Activated CD4-positive, alpha-beta T cell treated with anti-CD3 and anti-CD28 coated beads, Interleukin-2, amount 10 ng/mL, durations not matched to agents 7 days and 5 days (primary cell): ENCODE measurements at regions not wholly inside any gene's neighbourhood (a gene's known extent, or its start where the extent isn't known, plus 50 kb on each side); places are given as distances from the start of the nearest gene placed in this dataset.
"Not testable (repeated sequence)": the region's sequence is repeated elsewhere in the genome, so short reads cannot be mapped to it uniquely, and the experiment has no call there.

ENCODE experiments used
- CTCF ChIA-PET: fragments of 350-600 bp; sonication (Branson Sonifier 250); formaldehyde crosslinking; loops from one replicate; lab custom pipeline; 2021; ENCODE audit warnings: antibody characterized with exemption; lab: Charles Lee
- POLR2A ChIA-PET: fragments of 350-600 bp; sonication (Branson Sonifier 250); formaldehyde crosslinking; loops from one replicate; lab custom pipeline; 2021; ENCODE audit warnings: antibody characterized with exemption; lab: Charles Lee
- DNase-seq: peaks from one replicate; pipeline ENCODE4 v3.0.0-alpha.2; 2020
- H3K27ac Mint-ChIP-seq: one replicate; pipeline ENCODE4 v1.8.0; 2021; ENCODE audit warnings: mild to moderate bottlenecking, moderate library complexity, mixed read lengths
- H3K27me3 Mint-ChIP-seq: one replicate; pipeline ENCODE4 v1.8.0; 2021; ENCODE audit warnings: mixed read lengths
- H3K36me3 Mint-ChIP-seq: one replicate; pipeline ENCODE4 v1.8.0; 2021; ENCODE audit warnings: low read depth, mixed read lengths
- H3K4me1 Mint-ChIP-seq: one replicate; pipeline ENCODE4 v1.8.0; 2021; ENCODE audit warnings: mixed read lengths
- H3K4me3 Mint-ChIP-seq: one replicate; pipeline ENCODE4 v1.8.0; 2021; ENCODE audit warnings: mild to moderate bottlenecking, moderate library complexity, mixed read lengths
- H3K9me3 Mint-ChIP-seq: one replicate; pipeline ENCODE4 v1.8.0; 2021; ENCODE audit warnings: mixed read lengths

DNA sequence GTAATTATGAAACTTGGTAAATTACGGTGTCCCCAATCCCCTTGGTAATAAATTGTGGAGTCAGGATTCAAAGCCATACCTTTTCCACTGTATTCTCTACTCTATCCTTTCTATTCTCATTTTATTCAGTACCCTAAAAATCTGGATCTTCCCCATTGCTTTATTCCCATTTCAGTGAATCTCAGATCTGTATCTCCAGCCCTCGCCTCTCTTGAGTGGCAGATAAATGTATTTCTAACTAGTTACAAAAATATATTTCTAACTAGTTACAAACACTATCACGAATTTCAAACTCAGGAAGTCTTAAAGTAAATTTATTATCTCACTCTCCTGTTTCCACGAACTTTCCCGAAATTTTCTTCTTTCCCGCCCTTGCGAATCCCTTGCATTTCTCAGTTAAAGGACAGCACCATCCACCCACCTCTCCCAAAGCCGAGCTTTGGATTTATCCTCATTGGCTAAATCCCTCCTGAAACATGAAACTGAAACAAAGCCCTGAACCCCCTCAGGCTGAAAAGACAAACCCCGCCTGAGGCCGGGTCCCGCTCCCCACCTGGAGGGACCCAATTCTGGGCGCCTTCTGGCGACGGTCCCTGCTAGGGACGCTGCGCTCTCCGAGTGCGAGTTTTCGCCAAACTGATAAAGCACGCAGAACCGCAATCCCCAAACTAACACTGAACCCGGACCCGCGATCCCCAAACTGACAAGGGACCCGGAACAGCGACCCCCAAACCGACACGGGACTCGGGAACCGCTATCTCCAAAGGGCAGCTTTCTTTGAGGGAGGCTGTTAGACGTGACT is 164.3 kb upstream of the PABPC3 start:
- no peak for DNase-seq
- peaks cover 45% of the 10 kb centered on the region for H3K27me3 Mint-ChIP-seq
- no peak overlapping the region for H3K27ac Mint-ChIP-seq
- no peak overlapping the region for H3K4me3 Mint-ChIP-seq
- H3K36me3 Mint-ChIP-seq, result peaks cover 3% of the 10 kb centered on the region
- POLR2A ChIA-PET, result interaction anchor here (0.6 kb wide), 1 partner anchor 202 kb away, joined by 3 read pairs; no protein-coding TSS in a partner anchor
- no peaks in the 10 kb centered on the region for H3K4me1 Mint-ChIP-seq
- H3K9me3 Mint-ChIP-seq, result no peaks in the 10 kb centered on the region
- CTCF ChIA-PET, result no interaction called here

DNA sequence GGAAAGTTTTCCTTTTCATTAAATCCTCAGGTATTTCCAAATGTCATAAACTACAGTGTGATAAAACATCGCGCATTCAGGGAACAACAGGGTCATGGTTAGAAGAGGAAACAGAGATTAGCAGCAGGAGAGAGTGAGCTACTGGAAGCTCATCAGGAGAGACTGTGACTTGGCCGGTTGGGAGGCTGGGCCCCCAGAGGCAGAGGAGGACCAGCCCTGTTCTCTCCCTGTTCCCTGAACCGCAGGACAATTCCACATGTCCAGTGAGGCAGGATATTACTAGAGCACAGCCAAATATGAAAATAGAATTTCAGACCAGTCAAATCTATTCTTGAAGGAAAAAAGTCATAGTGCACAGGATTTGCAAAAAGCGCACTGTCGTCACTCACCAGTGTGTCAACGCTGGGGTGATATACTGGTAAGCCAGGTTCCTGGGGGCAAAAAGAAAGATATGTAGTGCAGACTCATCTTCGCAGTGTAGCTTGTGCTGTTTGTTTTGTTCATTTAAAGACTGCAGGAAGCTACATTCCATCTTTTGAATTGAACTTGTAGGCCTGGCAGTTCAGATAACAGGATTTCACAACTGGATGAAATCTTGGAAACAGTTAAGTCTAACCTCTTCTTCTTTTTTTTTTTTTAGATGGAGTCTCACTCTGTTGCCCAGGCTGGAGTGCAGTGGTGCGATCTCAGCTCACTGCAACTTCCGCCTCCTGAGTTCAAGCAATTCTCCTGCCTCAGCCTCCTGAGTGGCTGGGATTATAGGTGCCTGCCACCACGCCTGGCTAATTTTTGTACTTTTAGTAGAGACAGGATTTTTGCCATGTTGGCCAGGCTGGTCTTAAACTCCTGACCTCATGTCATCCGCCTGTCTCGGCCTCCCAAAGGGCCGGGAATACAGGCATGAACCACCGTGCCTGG is 162.6 kb upstream of the PABPC3 start:
- CTCF ChIA-PET, H3K36me3 Mint-ChIP-seq, H3K27ac Mint-ChIP-seq, H3K4me1 Mint-ChIP-seq, H3K9me3 Mint-ChIP-seq, DNase-seq, POLR2A ChIA-PET, H3K4me3 Mint-ChIP-seq: not testable (repeated sequence)
- H3K27me3 Mint-ChIP-seq, result peaks cover 43% of the 10 kb centered on the region

GRCh38 chr13:24934024-24934385 is 161.9 kb upstream of the PABPC3 start:
- H3K4me1 Mint-ChIP-seq, H3K36me3 Mint-ChIP-seq, H3K4me3 Mint-ChIP-seq, DNase-seq, CTCF ChIA-PET, POLR2A ChIA-PET, H3K27ac Mint-ChIP-seq, H3K9me3 Mint-ChIP-seq: not testable (repeated sequence)
- peaks cover 41% of the 10 kb centered on the region for H3K27me3 Mint-ChIP-seq

DNA sequence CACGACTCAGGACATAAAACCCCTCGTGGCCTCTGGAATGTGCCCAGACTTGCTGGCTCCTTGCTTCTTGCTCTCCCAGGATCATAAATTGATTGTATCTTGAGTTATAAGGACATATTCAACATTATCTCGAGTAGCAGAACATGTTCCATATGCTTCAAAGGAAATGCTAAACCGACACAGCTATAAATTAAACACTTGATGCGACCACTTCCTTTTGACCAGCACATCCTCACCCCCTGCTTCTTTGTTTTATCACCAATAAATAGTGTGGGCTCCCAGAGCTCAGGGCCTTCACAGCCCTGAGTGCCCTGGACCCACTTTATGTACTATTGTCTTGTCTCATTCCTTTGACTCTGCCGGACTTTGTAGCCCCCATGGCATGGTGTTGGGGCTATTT is 157.0 kb upstream of the PABPC3 start:
- POLR2A ChIA-PET, result no interaction called here
- no peaks in the 10 kb centered on the region for H3K36me3 Mint-ChIP-seq
- no peaks in the 10 kb centered on the region for H3K4me1 Mint-ChIP-seq
- H3K27me3 Mint-ChIP-seq, result peaks cover 5% of the 10 kb centered on the region
- H3K4me3 Mint-ChIP-seq, result no peak overlapping the region
- CTCF ChIA-PET, result no interaction called here
- no peak overlapping the region for H3K27ac Mint-ChIP-seq
- DNase-seq, result no peak
- no peaks in the 10 kb centered on the region for H3K9me3 Mint-ChIP-seq

GRCh38 chr13:24941023-24941713 is 154.8 kb upstream of the PABPC3 start:
- H3K9me3 Mint-ChIP-seq, DNase-seq, H3K4me3 Mint-ChIP-seq, H3K27me3 Mint-ChIP-seq, H3K4me1 Mint-ChIP-seq, H3K27ac Mint-ChIP-seq, POLR2A ChIA-PET, H3K36me3 Mint-ChIP-seq: not testable (repeated sequence)
- CTCF ChIA-PET, result interaction anchor here (0.6 kb wide), 1 partner anchor 95 kb away, joined by 7 read pairs; no protein-coding TSS in a partner anchor

DNA sequence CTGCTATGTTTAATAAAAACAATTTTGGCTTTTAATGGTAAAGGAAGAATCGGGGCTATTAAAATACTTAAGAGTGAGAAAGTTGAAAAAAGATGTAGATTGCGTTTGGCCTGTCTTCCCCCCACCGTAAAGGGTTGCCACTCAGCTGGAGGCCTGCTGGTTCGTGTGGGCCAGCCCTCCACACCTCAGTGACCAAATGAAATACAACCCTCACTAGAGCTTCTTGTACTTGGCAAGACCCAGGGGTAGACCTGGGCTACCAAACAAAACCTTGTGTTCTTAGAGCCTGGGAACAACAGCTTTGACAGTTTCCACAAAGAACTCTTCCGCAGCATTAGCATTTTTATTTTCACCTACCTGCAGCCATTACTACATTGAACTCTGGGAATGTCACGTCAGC is 152.8 kb upstream of the PABPC3 start:
- CTCF ChIA-PET, result no interaction called here
- Mint-ChIP-seq H3K36me3 (no peaks in the 10 kb centered on the region), H3K4me3 (no peak overlapping the region), H3K9me3 (no peaks in the 10 kb centered on the region), H3K27ac (no peak overlapping the region), H3K27me3 (peaks cover 12% of the 10 kb centered on the region), H3K4me1 (no peaks in the 10 kb centered on the region)
- no peak for DNase-seq
- POLR2A ChIA-PET, result no interaction called here

DNA sequence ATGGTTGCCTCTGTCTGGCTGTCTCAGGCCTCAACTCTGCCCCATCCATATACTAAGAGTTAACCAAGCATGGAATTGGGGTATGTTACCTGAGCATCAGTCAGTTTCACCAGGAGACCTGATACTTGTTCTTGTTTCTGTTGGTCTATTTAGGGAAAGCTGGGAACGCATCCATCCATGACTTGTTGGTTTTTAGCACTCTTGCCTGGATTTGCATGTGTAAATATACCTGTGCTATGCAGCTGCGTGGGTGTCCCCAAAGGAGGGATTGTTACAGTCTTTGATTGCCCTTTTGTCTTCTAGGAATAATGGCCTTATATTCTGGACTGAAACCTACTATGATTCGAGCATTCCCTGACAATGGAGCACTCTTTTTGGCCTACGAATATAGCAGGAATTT is 151.9 kb upstream of the PABPC3 start:
- H3K27ac Mint-ChIP-seq, H3K4me1 Mint-ChIP-seq, POLR2A ChIA-PET, H3K9me3 Mint-ChIP-seq, H3K4me3 Mint-ChIP-seq, H3K36me3 Mint-ChIP-seq, DNase-seq, CTCF ChIA-PET: not testable (repeated sequence)
- peaks cover 12% of the 10 kb centered on the region for H3K27me3 Mint-ChIP-seq

GRCh38 chr13:24948977-24949376 is 147.0 kb upstream of the PABPC3 start:
- H3K4me1 Mint-ChIP-seq, H3K9me3 Mint-ChIP-seq, H3K4me3 Mint-ChIP-seq, POLR2A ChIA-PET, DNase-seq, CTCF ChIA-PET, H3K27ac Mint-ChIP-seq, H3K36me3 Mint-ChIP-seq: not testable (repeated sequence)
- H3K27me3 Mint-ChIP-seq, result peaks cover 19% of the 10 kb centered on the region

DNA sequence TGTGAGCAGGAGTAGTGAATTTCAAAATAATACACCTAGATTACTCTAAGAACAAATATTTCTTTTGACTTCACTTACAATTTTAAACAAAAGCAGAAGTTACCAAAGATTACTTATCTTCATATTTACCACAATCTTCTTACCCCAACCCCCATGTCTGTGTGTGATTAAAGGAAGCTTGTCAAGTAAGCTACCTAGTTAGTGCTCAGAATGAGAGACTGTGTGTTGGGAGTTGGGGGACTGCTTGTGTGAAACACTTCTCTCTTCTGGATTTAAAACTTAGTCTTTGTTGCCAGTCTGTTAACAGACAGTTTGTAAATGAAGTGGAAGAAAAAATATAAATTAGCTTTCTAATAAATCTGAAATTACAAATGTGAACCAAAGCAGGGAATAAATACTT is 145.3 kb upstream of the PABPC3 start:
- peaks cover 19% of the 10 kb centered on the region for H3K27me3 Mint-ChIP-seq
- H3K4me3 Mint-ChIP-seq, H3K36me3 Mint-ChIP-seq, H3K4me1 Mint-ChIP-seq, DNase-seq, CTCF ChIA-PET, H3K27ac Mint-ChIP-seq, H3K9me3 Mint-ChIP-seq, POLR2A ChIA-PET: not testable (repeated sequence)

- POLR2A ChIA-PET, DNase-seq, H3K4me3 Mint-ChIP-seq, H3K27ac Mint-ChIP-seq, H3K36me3 Mint-ChIP-seq, H3K9me3 Mint-ChIP-seq, H3K4me1 Mint-ChIP-seq: not testable (repeated sequence)
- peaks cover 16% of the 10 kb centered on the region for H3K27me3 Mint-ChIP-seq
- CTCF ChIA-PET, result interaction anchor here (0.6 to 1.0 kb wide), 3 partner anchors 73 to 385 kb away, joined by 3 read pairs; no protein-coding TSS in a partner anchor
Observed at GRCh38 chr13:24967970-24968369, 128.0 kb upstream of the PABPC3 start.

- H3K27ac Mint-ChIP-seq, H3K9me3 Mint-ChIP-seq, H3K4me3 Mint-ChIP-seq, H3K36me3 Mint-ChIP-seq, H3K4me1 Mint-ChIP-seq, DNase-seq: not testable (repeated sequence)
- CTCF ChIA-PET, result interaction anchor here (0.6 to 1.0 kb wide), 5 partner anchors 73 to 386 kb away, joined by 3 to 4 read pairs (median 3); no protein-coding TSS in a partner anchor
- H3K27me3 Mint-ChIP-seq, result peaks cover 16% of the 10 kb centered on the region
- POLR2A ChIA-PET, result interaction anchor here (0.6 kb wide), 1 partner anchor 388 kb away, joined by 3 read pairs; no protein-coding TSS in a partner anchor
Observed at GRCh38 chr13:24968416-24968815, 127.5 kb upstream of the PABPC3 start.

DNA sequence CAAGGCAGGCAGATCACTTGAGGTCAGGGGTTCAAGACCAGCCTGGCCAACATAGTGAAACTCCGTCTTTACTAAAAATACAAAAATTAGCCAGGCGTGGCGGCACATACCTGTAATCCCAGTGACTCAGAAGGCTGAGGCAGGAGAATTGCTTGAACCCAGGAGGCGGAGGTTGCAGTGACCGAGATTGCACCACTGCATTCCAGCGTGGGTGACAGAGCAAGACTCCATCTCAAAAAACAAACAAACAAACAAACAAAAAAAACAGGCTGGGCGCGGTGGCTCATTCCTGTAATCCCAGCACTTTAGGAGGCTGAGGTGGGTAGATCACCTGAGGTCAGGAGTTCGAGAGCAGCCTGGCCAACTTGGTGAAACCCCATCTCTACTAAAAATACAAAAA is 122.8 kb upstream of the PABPC3 start:
- H3K4me3 Mint-ChIP-seq, CTCF ChIA-PET, POLR2A ChIA-PET, H3K4me1 Mint-ChIP-seq, H3K27ac Mint-ChIP-seq, DNase-seq, H3K9me3 Mint-ChIP-seq, H3K36me3 Mint-ChIP-seq: not testable (repeated sequence)
- H3K27me3 Mint-ChIP-seq, result peaks cover 34% of the 10 kb centered on the region
